HL-60 (cell line): ENCODE measurements at regions not wholly inside any gene's neighbourhood (a gene's known extent, or its start where the extent isn't known, plus 50 kb on each side); places are given as distances from the start of the nearest gene placed in this dataset.
"Not testable (repeated sequence)": the region's sequence is repeated elsewhere in the genome, so short reads cannot be mapped to it uniquely, and the experiment has no call there.

ENCODE experiments used
- DNase-seq, 2 experiments: peaks; one replicate each; pipeline ENCODE4 v3.0.0-alpha.2; 2010 to 2020; ENCODE audit warnings: low read depth in 1 of 2, low spot score in 1 of 2
- H3K27ac ChIP-seq: fragments of 250-450 bp; sonication (Bioruptor Pico); replicated peaks from 2 replicates; pipeline ENCODE4 v1.5.1; 2020; ENCODE audit warnings: mild to moderate bottlenecking, moderate library complexity
- H3K27me3 ChIP-seq: fragments of 250-450 bp; sonication (Bioruptor Pico); 2 replicates; pipeline ENCODE4 v1.5.1; 2021; ENCODE audit warnings: mild to moderate bottlenecking, moderate library complexity; ENCODE audit not compliant: insufficient read depth, poor library complexity, severe bottlenecking
- H3K4me3 ChIP-seq: replicated peaks from 2 replicates; pipeline ENCODE4 v1.5.1; 2011; ENCODE audit warnings: mild to moderate bottlenecking, control low read depth, low read length; ENCODE audit not compliant: insufficient read depth
- CTCF ChIP-seq: IDR thresholded peaks from one replicate; pipeline ENCODE4 v1.5.1; 2011; ENCODE audit warnings: low read length, control low read depth, inconsistent platforms; ENCODE audit not compliant: insufficient read depth
- GABPA ChIP-seq: IDR thresholded peaks from 2 replicates; pipeline ENCODE4 v1.6.1; 2012; ENCODE audit warnings: low read depth
- POLR2AphosphoS5 ChIP-seq: IDR thresholded peaks from 2 replicates; pipeline ENCODE4 v1.6.1; 2012; ENCODE audit warnings: low read depth
- REST ChIP-seq: IDR thresholded peaks from 2 replicates; pipeline ENCODE4 v1.6.1; 2012; ENCODE audit warnings: low read depth; ENCODE audit not compliant: insufficient replicate concordance
- SPI1 ChIP-seq: IDR thresholded peaks from 2 replicates; pipeline ENCODE4 v1.6.1; 2012; ENCODE audit warnings: low read depth, mild to moderate bottlenecking, borderline replicate concordance

GRCh38 chrX:16061296-16061695, 62.1 kb upstream of the GRPR start:
- no peak for TF ChIP-seq POLR2AphosphoS5
- no peak for TF ChIP-seq CTCF
- no peak for TF ChIP-seq SPI1
- Histone ChIP-seq H3K27me3 (no peaks in the 10 kb centered on the region), H3K4me3 (no peak overlapping the region), H3K27ac (no peak overlapping the region)
- no peak for DNase-seq

- H3K27me3 ChIP-seq = no peaks in the 10 kb centered on the region
- DNase-seq = no peak
- TF ChIP-seq REST (no peak), GABPA (no peak), CTCF (no peak), SPI1 (no peak), POLR2AphosphoS5 (no peak)
- no peak overlapping the region for H3K27ac ChIP-seq
- H3K4me3 ChIP-seq = no peak overlapping the region
These were observed 63.1 kb upstream of the GRPR start for GRCh38 chrX:16060252-16060651.

GRCh38 chrX:16049126-16049525, 74.2 kb upstream of the GRPR start:
- not testable (repeated sequence) for DNase-seq, H3K27ac ChIP-seq, H3K4me3 ChIP-seq, H3K27me3 ChIP-seq

GRCh38 chrX:16042980-16043379, 80.4 kb upstream of the GRPR start:
- no peaks in the 10 kb centered on the region for H3K27me3 ChIP-seq
- DNase-seq = no peak
- no peak for TF ChIP-seq CTCF
- TF ChIP-seq SPI1 = no peak

GRCh38 chrX:16039834-16040233, 83.5 kb upstream of the GRPR start:
- no peak for DNase-seq
- TF ChIP-seq CTCF = no peak
- no peak for TF ChIP-seq REST
- TF ChIP-seq GABPA = no peak
- TF ChIP-seq SPI1 = no peak
- TF ChIP-seq POLR2AphosphoS5 = no peak
- H3K4me3 ChIP-seq = no peak overlapping the region
- no peak overlapping the region for H3K27ac ChIP-seq
- H3K27me3 ChIP-seq = no peaks in the 10 kb centered on the region

More at GRCh38 chrX:16042980-16043379, 80.4 kb upstream of the GRPR start:
- no peak overlapping the region for H3K4me3 ChIP-seq
- no peak overlapping the region for H3K27ac ChIP-seq
